Adrenal gland (tissue), 5 donors: ENCODE measurements at regions not wholly inside any gene's neighbourhood (a gene's known extent, or its start where the extent isn't known, plus 50 kb on each side); places are given as distances from the start of the nearest gene placed in this dataset.
"Not testable (repeated sequence)": the region's sequence is repeated elsewhere in the genome, so short reads cannot be mapped to it uniquely, and the experiment has no call there.

Experiments used
- CTCF ChIP-seq, 6 experiments: fragments of 450-650 bp in 4 of 6; fragments of 200-600 bp in 2 of 6; sonication (generic) in 1 of 6; IDR thresholded peaks; 1 replicate in 5 of 6; 2 replicates in 1 of 6; pipeline versions ENCODE4 v1.5.1 to v1.8.0; 2016 to 2021; ENCODE audit warnings: antibody characterized with exemption in 6 of 6, mild to moderate bottlenecking in 2 of 6, moderate library complexity in 1 of 6
- POLR2A ChIP-seq, 2 donors: fragments of 450-650 bp; IDR thresholded peaks; one replicate each; pipeline ENCODE4 v1.6.1; 2017; ENCODE audit warnings: antibody characterized with exemption in 2 of 2, mild to moderate bottlenecking in 2 of 2, moderate library complexity in 1 of 2
- donor health status: DM: no; HTN: no; CAD: no.

GRCh38 chr5:87212183-87212582, 55.5 kb upstream of the RASA1 start:
- TF ChIP-seq CTCF, POLR2A (IDR thresholded peaks at IDR 0.05): not testable (repeated sequence)
